IMR-90 (cell line): ENCODE measurements at regions not wholly inside any gene's neighbourhood (a gene's known extent, or its start where the extent isn't known, plus 50 kb on each side); places are given as distances from the start of the nearest gene placed in this dataset.

ENCODE experiments used
- ATAC-seq: fragments of 200-7000 bp; cut with Tn5 transposase; 2 replicates; pipeline ENCODE4 v1.9.1; 2020; ENCODE audit warnings: low read depth, mild to moderate bottlenecking, moderate library complexity
- BruUV-seq: library from RNA; stranded (reverse); fragments of 400-500 nt; replicated peaks from 2 replicates; lab custom pipeline; 2021; lab: Mats Ljungman, UMichigan
- CTCF ChIA-PET: fragments of 300-600 bp; formaldehyde crosslinking; extraction: SDS; loops from one replicate; lab custom pipeline; 2021; ENCODE audit warnings: antibody characterized with exemption; lab: Yijun Ruan, JAX
- POLR2A ChIA-PET: fragments of 300-600 bp; sonication (Branson Sonifier 250); formaldehyde crosslinking; loops from one replicate; lab custom pipeline; 2022; ENCODE audit warnings: antibody characterized with exemption; ENCODE audit not compliant: unreplicated experiment; lab: Charles Lee
- DNase-seq: peaks from one replicate; pipeline ENCODE4 v3.0.0; 2013
- H2AFZ ChIP-seq: replicated peaks from 2 replicates; pipeline ENCODE3; 2013; ENCODE audit warnings: low read length, mild to moderate bottlenecking; ENCODE audit not compliant: poor library complexity
- H2AK5ac ChIP-seq: 2 replicates; pipeline ENCODE4 v1.6.1; 2013; ENCODE audit warnings: low read depth, low read length, inconsistent platforms
- H2AK9ac ChIP-seq: replicated peaks from 2 replicates; pipeline ENCODE3; 2013; ENCODE audit warnings: mild to moderate bottlenecking, low read depth, low read length, moderate library complexity; ENCODE audit not compliant: poor library complexity
- H2BK120ac ChIP-seq: 2 replicates; pipeline ENCODE4 v1.6.1; 2013; ENCODE audit warnings: low read depth, low read length, inconsistent platforms
- H2BK15ac ChIP-seq: 3 replicates; pipeline ENCODE4 v1.6.1; 2013; ENCODE audit warnings: low read depth, low read length, inconsistent platforms
- H2BK20ac ChIP-seq: 2 replicates; pipeline ENCODE4 v1.6.1; 2013; ENCODE audit warnings: low read depth, mild to moderate bottlenecking, inconsistent platforms, low read length, moderate library complexity
- H2BK5ac ChIP-seq: 2 replicates; pipeline ENCODE4 v1.6.1; 2013; ENCODE audit warnings: mild to moderate bottlenecking, low read depth, low read length, inconsistent platforms; ENCODE audit not compliant: poor library complexity, severe bottlenecking
- H3K14ac ChIP-seq: replicated peaks from 2 replicates; pipeline ENCODE4 v1.6.1; 2013; ENCODE audit warnings: low read depth, low read length, inconsistent platforms
- H3K18ac ChIP-seq: 2 replicates; pipeline ENCODE4 v1.6.1; 2013; ENCODE audit warnings: low read depth, low read length, control low read depth
- H3K23ac ChIP-seq: 2 replicates; pipeline ENCODE4 v1.6.1; 2013; ENCODE audit warnings: low read depth, low read length, inconsistent platforms
- H3K27ac ChIP-seq: 2 replicates; pipeline ENCODE4 v1.5.1; 2013; ENCODE audit warnings: mild to moderate bottlenecking, control low read depth, low read length; ENCODE audit not compliant: insufficient read depth
- H3K27me3 ChIP-seq: 2 replicates; pipeline ENCODE4 v1.6.1; 2013; ENCODE audit warnings: low read length; ENCODE audit not compliant: control insufficient read depth, insufficient read depth
- H3K36me3 ChIP-seq: 2 replicates; pipeline ENCODE4 v1.6.1; 2013; ENCODE audit warnings: low read length, mixed read lengths; ENCODE audit not compliant: control insufficient read depth, insufficient read depth
- H3K4ac ChIP-seq: 2 replicates; pipeline ENCODE4 v1.6.1; 2013; ENCODE audit warnings: low read depth, low read length, inconsistent platforms
- H3K4me1 ChIP-seq: 2 replicates; pipeline ENCODE4 v1.6.1; 2013; ENCODE audit warnings: low read length, mixed read lengths; ENCODE audit not compliant: control insufficient read depth, insufficient read depth
- H3K4me2 ChIP-seq: 2 replicates; pipeline ENCODE4 v1.6.1; 2013; ENCODE audit warnings: low read depth, mild to moderate bottlenecking, control low read depth, low read length, moderate library complexity
- H3K4me3 ChIP-seq: 2 replicates; pipeline ENCODE4 v1.5.1; 2013; ENCODE audit warnings: low read depth, mild to moderate bottlenecking, control low read depth, low read length, moderate library complexity; ENCODE audit not compliant: insufficient read depth
- H3K56ac ChIP-seq: 2 replicates; pipeline ENCODE4 v1.6.1; 2013; ENCODE audit warnings: low read length, inconsistent platforms; ENCODE audit not compliant: insufficient read depth; ENCODE audit errors: extremely low read depth
- H3K79me1 ChIP-seq, 2 experiments: 2 replicates each; pipeline ENCODE4 v1.6.1; 2013; ENCODE audit warnings: low read length in 2 of 2, inconsistent platforms in 1 of 2, low read depth in 1 of 2
- H3K9ac ChIP-seq: 2 replicates; pipeline ENCODE4 v1.6.1; 2013; ENCODE audit warnings: low read depth, low read length, control low read depth
- H3K9me1 ChIP-seq: 2 replicates; pipeline ENCODE4 v1.6.1; 2013; ENCODE audit warnings: low read length, inconsistent platforms; ENCODE audit not compliant: insufficient read depth
- H3K9me3 ChIP-seq: 2 replicates; pipeline ENCODE4 v1.6.1; 2013; ENCODE audit warnings: low read length; ENCODE audit not compliant: control insufficient read depth, insufficient read depth
- H4K20me1 ChIP-seq: 2 replicates; pipeline ENCODE4 v1.6.1; 2013; ENCODE audit warnings: low read length, inconsistent platforms; ENCODE audit not compliant: insufficient read depth
- H4K5ac ChIP-seq: 2 replicates; pipeline ENCODE4 v1.6.1; 2013; ENCODE audit warnings: mild to moderate bottlenecking, low read depth, low read length, control low read depth
- H4K8ac ChIP-seq, 2 experiments: 2 replicates each; pipeline ENCODE4 v1.6.1; 2013; ENCODE audit warnings: low read depth in 2 of 2, low read length in 2 of 2, control low read depth in 1 of 2, inconsistent platforms in 1 of 2
- H4K91ac ChIP-seq: 2 replicates; pipeline ENCODE4 v1.6.1; 2013; ENCODE audit warnings: low read depth, low read length, inconsistent platforms; ENCODE audit not compliant: insufficient read depth
- CEBPB ChIP-seq: IDR thresholded peaks from 2 replicates; pipeline ENCODE4 v1.6.1; 2012; ENCODE audit warnings: low read depth, low read length, improper control_type of control experiment
- FOS ChIP-seq: fragments of 150-350 bp; IDR thresholded peaks from 2 replicates; pipeline ENCODE4 v1.6.1; 2016; ENCODE audit warnings: low read depth, low read length
- MXI1 ChIP-seq: IDR thresholded peaks from 2 replicates; pipeline ENCODE4 v1.6.1; 2012; ENCODE audit warnings: low read depth, mild to moderate bottlenecking, low read length, moderate library complexity, borderline replicate concordance
- NFE2L2 ChIP-seq: fragments of 150-350 bp; IDR thresholded peaks from 2 replicates; pipeline ENCODE4 v1.6.1; 2016; ENCODE audit warnings: low read depth, mild to moderate bottlenecking, low read length
- POLR2A ChIP-seq: IDR thresholded peaks from 2 replicates; pipeline ENCODE4 v1.6.1; 2012; ENCODE audit warnings: mild to moderate bottlenecking, low read depth, low read length
- RAD21 ChIP-seq: IDR thresholded peaks from 2 replicates; pipeline ENCODE4 v1.6.1; 2012; ENCODE audit warnings: low read length, improper control_type of control experiment
- RCOR1 ChIP-seq: IDR thresholded peaks from 2 replicates; pipeline ENCODE4 v1.6.1; 2012; ENCODE audit warnings: mild to moderate bottlenecking, low read length, improper control_type of control experiment; ENCODE audit not compliant: insufficient replicate concordance
- RFX5 ChIP-seq: IDR thresholded peaks from 2 replicates; pipeline ENCODE4 v1.8.0; 2012; ENCODE audit warnings: low read depth, mild to moderate bottlenecking, low read length, moderate library complexity
- USF2 ChIP-seq: fragments of 150-350 bp; IDR thresholded peaks from 2 replicates; pipeline ENCODE4 v1.6.1; 2017; ENCODE audit warnings: mild to moderate bottlenecking, antibody characterized with exemption, low read length, low read depth
- WGBS, 2 experiments: methylation state at CpG; one replicate each; pipeline versions ENCODE4 v1.1.5 to v1.1.7; 2013; ENCODE audit warnings: missing lambda C conversion rate in 2 of 2; ENCODE audit not compliant: insufficient read length in 1 of 2; ENCODE audit errors: extremely low coverage in 2 of 2; 5-methylcytosine and 5-hydroxymethylcytosine counted together
- dilution Hi-C: fragments of 300-500 bp; cut with HindIII; formaldehyde crosslinking; loops from one replicate; pipeline ENCODE4 v1.14.3; 2018; ENCODE audit warnings: low sequenced_read_pairs; ENCODE audit not compliant: unreplicated experiment
- in situ Hi-C: fragments of 300-500 bp; cut with MboI; formaldehyde crosslinking; loops from 3 replicates; pipeline ENCODE4 v1.14.3; 2019; ENCODE audit warnings: low sequenced_read_pairs, inconsistent platforms, mixed read lengths
- intact Hi-C: fragments of 100-400 bp; cut with micrococcal nuclease; formaldehyde crosslinking; loops from 2 replicates; pipeline ENCODE4 v1.10.0; 2022
- TF ChIP-seq, protein P1 (sequence below): conservative IDR thresholded peaks from 2 replicates; pipeline ENCODE4 v1.5.1; 2012; ENCODE audit warnings: mild to moderate bottlenecking, low read depth, low read length, improper control_type of control experiment

DNA sequence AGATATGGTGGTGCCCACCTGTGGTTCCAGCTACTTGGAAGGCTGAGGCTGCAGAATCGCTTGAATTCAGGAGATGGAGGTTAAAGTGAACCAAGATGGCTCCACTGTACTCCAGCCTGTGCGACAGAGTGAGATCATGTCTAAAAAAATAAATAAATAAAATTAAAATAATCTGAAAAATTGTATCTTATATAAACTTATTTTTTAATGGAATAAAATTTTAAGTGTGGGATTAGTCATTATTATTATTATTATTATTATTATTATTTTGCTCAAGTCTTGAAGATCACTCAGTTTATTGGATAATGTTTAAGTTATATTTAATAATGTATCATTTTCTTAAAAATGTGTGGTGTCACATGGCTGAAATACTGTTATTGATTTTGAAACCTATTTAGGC is 688.0 kb upstream of the COX7C start:
- no peak overlapping the region for H3K18ac ChIP-seq
- no peak overlapping the region for H3K4me3 ChIP-seq
- no peak for DNase-seq
- H2BK20ac ChIP-seq = no peak overlapping the region
- no peak for ATAC-seq
- H3K14ac ChIP-seq = no peak overlapping the region
- no peak overlapping the region for H2AK9ac ChIP-seq
- no peaks in the 10 kb centered on the region for H3K9me1 ChIP-seq
- no peaks in the 10 kb centered on the region for H4K20me1 ChIP-seq
- no peaks in the 10 kb centered on the region for H3K4me1 ChIP-seq
- H3K27me3 ChIP-seq = no peaks in the 10 kb centered on the region
- in situ Hi-C loops (no loop called here), dilution Hi-C loops (no loop called here), intact Hi-C loops (no loop called here)
- BruUV-seq = no TSS peak
- no peak overlapping the region for H3K23ac ChIP-seq
- no peak overlapping the region for H2BK5ac ChIP-seq
- H3K9me3 ChIP-seq = peaks cover 2% of the 10 kb centered on the region; the same call in 1 of the 2 replicates
- ChIA-PET CTCF (no interaction called here), POLR2A (no interaction called here)
- WGBS, 2 experiments = no CpG with 5 or more reads among the region's 2 CpGs
- no peak overlapping the region for H3K27ac ChIP-seq
- TF ChIP-seq CEBPB = no peak
- TF ChIP-seq, protein P1, sequence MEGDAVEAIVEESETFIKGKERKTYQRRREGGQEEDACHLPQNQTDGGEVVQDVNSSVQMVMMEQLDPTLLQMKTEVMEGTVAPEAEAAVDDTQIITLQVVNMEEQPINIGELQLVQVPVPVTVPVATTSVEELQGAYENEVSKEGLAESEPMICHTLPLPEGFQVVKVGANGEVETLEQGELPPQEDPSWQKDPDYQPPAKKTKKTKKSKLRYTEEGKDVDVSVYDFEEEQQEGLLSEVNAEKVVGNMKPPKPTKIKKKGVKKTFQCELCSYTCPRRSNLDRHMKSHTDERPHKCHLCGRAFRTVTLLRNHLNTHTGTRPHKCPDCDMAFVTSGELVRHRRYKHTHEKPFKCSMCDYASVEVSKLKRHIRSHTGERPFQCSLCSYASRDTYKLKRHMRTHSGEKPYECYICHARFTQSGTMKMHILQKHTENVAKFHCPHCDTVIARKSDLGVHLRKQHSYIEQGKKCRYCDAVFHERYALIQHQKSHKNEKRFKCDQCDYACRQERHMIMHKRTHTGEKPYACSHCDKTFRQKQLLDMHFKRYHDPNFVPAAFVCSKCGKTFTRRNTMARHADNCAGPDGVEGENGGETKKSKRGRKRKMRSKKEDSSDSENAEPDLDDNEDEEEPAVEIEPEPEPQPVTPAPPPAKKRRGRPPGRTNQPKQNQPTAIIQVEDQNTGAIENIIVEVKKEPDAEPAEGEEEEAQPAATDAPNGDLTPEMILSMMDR = no peak
- no peak for TF ChIP-seq USF2
- no peak for TF ChIP-seq POLR2A
- no peak for TF ChIP-seq RFX5
- no peak for TF ChIP-seq FOS
- TF ChIP-seq NFE2L2 = no peak
- no peak for TF ChIP-seq RCOR1
- TF ChIP-seq RAD21 = no peak
- no peak for TF ChIP-seq MXI1
- no peaks in the 10 kb centered on the region for H3K36me3 ChIP-seq
- H3K9ac ChIP-seq = no peak overlapping the region
- no peak overlapping the region for H3K4me2 ChIP-seq
- H2AK5ac ChIP-seq = no peak overlapping the region
- H4K5ac ChIP-seq = no peak overlapping the region
- H3K79me1 ChIP-seq = no peaks in the 10 kb centered on the region
- H3K4ac ChIP-seq = no peak overlapping the region
- no peak overlapping the region for H4K8ac ChIP-seq
- H2BK120ac ChIP-seq = no peak overlapping the region
- H4K91ac ChIP-seq = no peak overlapping the region
- no peak overlapping the region for H2AFZ ChIP-seq
- no peak overlapping the region for H3K56ac ChIP-seq
- H2BK15ac ChIP-seq = no peak overlapping the region
